Fibroblast of villous mesenchyme (primary cell): ENCODE measurements at regions not wholly inside any gene's neighbourhood (a gene's known extent, or its start where the extent isn't known, plus 50 kb on each side); places are given as distances from the start of the nearest gene placed in this dataset.
"Not testable (repeated sequence)": the region's sequence is repeated elsewhere in the genome, so short reads cannot be mapped to it uniquely, and the experiment has no call there.

Experiments
- DNase-seq: peaks from one replicate; pipeline ENCODE4 v3.0.0-alpha.2; 2010; ENCODE audit warnings: low read depth
- H3K4me3 ChIP-seq: 2 replicates; pipeline ENCODE4 v1.5.1; 2011; ENCODE audit warnings: low read depth, mild to moderate bottlenecking, low read length
- TF ChIP-seq, protein P1 (sequence below): IDR thresholded peaks from 2 replicates; pipeline ENCODE4 v1.5.1; 2012; ENCODE audit warnings: low read depth, mild to moderate bottlenecking, low read length; ENCODE audit not compliant: insufficient read depth

DNA sequence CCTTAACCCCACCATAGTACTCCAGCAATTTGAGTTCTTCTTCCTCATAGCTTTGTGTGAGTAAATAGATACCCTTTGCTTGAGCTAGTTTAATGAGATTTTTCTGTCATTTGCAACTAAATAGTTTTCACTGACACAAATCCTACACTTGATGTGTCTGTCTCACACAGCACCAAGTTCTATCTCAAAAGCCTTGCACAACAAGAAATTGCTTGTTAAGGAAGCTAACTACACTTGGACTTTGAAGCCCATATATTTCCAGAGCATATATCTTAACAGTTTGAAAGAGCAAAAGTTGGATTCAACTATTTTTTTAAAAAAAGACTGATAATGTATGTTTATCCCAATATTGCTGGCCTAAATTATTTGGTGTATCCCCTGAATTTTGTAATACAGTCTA, 459.2 kb downstream of the ACTL7B start:
- TF ChIP-seq, protein P1, sequence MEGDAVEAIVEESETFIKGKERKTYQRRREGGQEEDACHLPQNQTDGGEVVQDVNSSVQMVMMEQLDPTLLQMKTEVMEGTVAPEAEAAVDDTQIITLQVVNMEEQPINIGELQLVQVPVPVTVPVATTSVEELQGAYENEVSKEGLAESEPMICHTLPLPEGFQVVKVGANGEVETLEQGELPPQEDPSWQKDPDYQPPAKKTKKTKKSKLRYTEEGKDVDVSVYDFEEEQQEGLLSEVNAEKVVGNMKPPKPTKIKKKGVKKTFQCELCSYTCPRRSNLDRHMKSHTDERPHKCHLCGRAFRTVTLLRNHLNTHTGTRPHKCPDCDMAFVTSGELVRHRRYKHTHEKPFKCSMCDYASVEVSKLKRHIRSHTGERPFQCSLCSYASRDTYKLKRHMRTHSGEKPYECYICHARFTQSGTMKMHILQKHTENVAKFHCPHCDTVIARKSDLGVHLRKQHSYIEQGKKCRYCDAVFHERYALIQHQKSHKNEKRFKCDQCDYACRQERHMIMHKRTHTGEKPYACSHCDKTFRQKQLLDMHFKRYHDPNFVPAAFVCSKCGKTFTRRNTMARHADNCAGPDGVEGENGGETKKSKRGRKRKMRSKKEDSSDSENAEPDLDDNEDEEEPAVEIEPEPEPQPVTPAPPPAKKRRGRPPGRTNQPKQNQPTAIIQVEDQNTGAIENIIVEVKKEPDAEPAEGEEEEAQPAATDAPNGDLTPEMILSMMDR = no peak
- H3K4me3 ChIP-seq = no peak overlapping the region
- no peak for DNase-seq

DNA sequence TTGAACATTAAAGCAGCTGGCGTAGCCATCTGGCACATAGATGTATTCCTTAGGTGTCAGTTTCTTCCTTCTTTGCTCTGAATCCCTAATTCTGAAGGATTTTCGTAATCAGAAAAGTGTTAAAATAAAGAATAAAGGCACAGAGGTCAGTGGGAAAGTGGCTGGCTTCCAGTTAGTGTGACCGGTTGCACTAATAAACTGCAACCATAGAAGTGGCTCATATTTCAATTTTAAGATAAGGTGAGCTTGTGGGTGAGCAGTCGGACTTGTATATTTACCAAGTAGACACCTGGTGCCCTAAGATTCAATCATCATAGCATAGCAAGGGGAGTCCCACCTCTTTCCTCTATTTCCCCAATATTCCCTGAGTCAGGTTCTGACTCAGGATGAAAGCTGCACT, 459.6 kb downstream of the ACTL7B start:
- TF ChIP-seq, protein P1 = no peak
- no peak overlapping the region for H3K4me3 ChIP-seq
- DNase-seq = no peak

DNA sequence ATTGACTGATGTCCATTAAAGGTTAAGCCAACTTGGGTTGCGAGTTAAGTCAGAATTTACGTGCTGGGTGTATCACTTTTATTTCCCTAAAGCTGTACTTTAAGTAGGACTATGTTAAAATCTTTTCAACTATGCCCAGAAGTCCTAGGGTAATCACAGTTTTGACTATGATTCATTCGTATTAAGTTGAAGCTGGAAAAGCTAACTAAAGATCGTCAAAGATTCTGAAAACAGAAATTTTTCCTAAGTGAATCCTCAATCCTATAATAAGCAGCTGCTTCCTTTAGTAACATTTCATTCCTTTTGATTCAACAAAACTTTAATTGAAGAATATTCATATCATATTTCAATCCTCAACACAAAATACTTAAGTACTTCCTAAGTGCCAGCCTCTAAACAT, 460.4 kb downstream of the ACTL7B start:
- TF ChIP-seq, protein P1 = no peak
- no peak for DNase-seq
- no peak overlapping the region for H3K4me3 ChIP-seq

DNA sequence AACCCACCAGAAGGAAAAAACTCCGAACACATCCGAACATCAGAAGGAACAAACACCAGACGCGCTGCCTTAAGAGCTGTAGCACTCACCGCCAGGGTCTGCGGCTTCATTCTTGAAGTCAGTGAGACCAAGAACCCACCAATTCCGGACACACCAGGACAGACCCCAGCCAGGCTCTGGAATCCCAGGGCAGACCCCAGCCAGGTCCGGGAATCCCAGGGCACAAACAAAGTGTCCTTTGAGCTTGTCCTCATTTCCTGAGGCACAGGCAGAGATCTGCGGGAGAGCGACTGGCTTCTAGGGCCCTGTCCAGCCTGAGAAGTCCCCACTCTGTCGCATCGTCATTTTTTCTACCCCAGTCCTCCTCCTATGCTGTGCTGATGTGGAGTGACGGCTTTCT, 461.1 kb downstream of the ACTL7B start:
- H3K4me3 ChIP-seq = no peak overlapping the region
- TF ChIP-seq, protein P1 = no peak
- DNase-seq = no peak

DNA sequence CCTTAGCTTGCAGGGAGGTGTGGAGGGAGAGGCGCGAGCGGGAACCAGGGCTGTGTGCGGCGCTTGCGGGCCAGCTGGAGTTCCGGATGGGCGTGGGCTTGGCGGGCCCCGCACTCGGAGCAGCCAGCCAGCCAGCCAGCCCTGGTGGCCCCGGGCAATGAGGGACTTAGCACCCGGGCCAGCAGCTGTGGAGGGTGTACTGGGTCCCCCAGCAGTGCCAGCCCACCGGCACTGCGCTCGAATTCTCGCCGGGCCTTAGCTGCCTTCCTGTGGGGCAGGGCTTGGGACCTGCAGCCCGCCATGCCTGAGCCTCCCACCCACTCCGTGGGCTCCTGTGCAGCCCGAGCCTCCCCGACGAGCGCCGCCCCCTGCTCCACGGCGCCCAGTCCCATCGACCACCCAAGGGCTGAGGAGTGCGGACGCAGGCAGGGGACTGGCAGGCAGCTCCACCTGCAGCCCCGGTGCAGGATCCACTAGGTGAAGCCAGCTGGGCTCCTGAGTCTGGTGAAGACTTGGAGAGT, 462.2 kb downstream of the ACTL7B start:
- H3K4me3 ChIP-seq, DNase-seq: not testable (repeated sequence)

DNA sequence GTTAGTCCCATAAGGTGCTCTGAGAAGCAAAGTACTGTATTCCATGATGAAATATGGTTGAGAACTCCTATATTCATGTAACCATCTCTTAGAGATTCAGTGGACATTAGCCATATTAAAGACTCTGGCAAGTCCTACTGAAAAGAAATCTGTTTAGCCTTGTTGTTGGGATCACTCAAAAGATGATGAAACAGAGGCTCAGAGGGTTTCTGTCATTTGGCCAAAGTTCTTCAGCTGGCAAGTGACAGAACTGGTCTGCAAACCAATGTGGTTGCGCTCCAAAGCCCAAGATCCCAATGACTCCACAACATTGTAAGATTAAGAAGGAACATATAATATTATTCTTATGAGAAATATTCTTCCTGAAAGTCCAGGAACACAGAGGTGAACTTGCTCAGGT, 462.9 kb downstream of the ACTL7B start:
- DNase-seq = no peak
- TF ChIP-seq, protein P1 = no peak
- no peak overlapping the region for H3K4me3 ChIP-seq

DNA sequence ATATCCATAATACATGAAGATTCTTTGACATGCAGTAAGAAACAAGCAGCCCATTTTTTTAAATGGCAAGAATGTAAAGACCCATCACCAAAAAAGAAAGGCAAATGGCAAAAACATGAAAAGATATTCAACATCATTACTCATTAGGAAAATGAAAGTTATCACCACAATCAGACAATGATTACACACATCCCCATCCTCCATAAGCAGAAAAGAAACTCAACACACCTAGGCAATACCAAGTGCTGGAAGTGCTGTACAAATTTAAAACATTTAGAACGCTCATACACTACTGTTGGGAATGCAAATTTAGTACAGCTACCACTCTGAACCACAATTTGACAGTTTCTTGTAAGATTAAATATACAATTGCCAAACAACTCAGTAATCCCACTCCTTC, 466.7 kb downstream of the ACTL7B start:
- no peak overlapping the region for H3K4me3 ChIP-seq
- DNase-seq = no peak
- TF ChIP-seq, protein P1 = no peak

DNA sequence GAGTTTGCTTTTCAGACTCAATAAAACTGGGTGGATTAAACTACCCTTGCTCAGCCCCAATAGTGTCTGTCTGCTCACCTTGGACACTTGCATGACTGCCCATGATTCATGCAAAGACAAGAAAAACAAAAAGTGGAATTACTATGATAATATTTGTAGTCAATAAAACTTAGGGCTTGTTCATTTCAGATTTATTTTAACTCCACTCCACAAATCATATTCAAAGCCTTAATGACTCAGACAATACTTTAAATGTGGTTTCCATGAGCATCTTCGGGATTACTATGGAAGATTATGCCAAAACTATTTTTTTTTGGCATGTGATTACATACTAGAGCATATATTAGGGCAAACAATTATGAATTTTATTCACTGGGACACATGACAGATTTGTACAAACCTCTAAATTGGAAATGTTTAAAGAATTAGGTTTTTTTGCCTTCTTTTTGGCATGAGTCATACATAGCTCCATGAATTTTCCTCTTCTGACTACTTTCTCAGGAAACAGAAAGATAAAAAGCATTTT, 468.9 kb downstream of the ACTL7B start:
- TF ChIP-seq, protein P1 = no peak
- H3K4me3 ChIP-seq = no peak overlapping the region
- peak; percentile 60 for DNase-seq
